PC-3 (cell line): ENCODE measurements at regions not wholly inside any gene's neighbourhood (a gene's known extent, or its start where the extent isn't known, plus 50 kb on each side); places are given as distances from the start of the nearest gene placed in this dataset.

ENCODE experiments used
- EZH2 ChIP-seq: fragments of 300-600 bp; sonication (generic); IDR thresholded peaks from one replicate; pipeline ENCODE4 v1.6.1; 2017; ENCODE audit warnings: antibody characterized with exemption, mild to moderate bottlenecking, low read length; ENCODE audit not compliant: unreplicated experiment
- EZH2phosphoT487 ChIP-seq: fragments of 300-600 bp; sonication (generic); IDR thresholded peaks from 2 replicates; pipeline ENCODE4 v1.6.1; 2018; ENCODE audit warnings: mild to moderate bottlenecking, antibody characterized with exemption, low read length, borderline replicate concordance
- TF ChIP-seq, protein P1 (sequence below): fragments of 300-600 bp; sonication (generic); conservative IDR thresholded peaks from 2 replicates; pipeline ENCODE4 v1.5.1; 2017; ENCODE audit warnings: antibody characterized with exemption, low read depth, mild to moderate bottlenecking, low read length

DNA sequence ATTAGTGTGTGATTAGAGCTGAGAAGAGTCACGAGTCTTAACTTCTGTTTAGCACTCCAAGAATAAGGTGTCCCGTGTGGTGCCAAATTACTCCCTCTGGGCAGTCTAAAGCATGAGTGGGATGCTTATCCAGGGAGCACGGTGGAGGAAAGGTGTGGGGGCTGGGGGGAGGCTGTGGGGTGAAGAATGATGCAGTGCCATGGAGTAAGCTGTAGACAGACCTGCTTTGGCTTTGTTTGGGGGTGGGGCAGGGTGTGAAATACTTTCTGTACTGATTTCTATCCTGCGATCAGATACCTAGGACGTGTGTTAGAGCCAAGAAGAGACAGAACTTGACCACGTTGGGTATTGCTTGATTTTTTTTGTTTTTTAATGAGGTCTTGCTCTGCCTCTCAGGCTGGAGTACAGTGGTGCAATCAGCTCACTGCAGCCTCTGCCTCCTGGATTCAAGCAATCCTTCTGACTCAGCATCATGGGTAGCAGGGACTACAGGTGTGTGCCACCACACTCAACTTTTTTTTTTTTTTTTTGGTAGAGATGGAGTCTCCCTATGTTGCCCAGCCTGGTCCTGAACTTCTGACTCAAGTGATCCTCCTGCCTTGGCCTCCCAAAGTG lies 232.8 kb downstream of the MAN2A1 start:
- TF ChIP-seq, protein P1, sequence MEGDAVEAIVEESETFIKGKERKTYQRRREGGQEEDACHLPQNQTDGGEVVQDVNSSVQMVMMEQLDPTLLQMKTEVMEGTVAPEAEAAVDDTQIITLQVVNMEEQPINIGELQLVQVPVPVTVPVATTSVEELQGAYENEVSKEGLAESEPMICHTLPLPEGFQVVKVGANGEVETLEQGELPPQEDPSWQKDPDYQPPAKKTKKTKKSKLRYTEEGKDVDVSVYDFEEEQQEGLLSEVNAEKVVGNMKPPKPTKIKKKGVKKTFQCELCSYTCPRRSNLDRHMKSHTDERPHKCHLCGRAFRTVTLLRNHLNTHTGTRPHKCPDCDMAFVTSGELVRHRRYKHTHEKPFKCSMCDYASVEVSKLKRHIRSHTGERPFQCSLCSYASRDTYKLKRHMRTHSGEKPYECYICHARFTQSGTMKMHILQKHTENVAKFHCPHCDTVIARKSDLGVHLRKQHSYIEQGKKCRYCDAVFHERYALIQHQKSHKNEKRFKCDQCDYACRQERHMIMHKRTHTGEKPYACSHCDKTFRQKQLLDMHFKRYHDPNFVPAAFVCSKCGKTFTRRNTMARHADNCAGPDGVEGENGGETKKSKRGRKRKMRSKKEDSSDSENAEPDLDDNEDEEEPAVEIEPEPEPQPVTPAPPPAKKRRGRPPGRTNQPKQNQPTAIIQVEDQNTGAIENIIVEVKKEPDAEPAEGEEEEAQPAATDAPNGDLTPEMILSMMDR = no peak
- no peak for TF ChIP-seq EZH2phosphoT487
- TF ChIP-seq EZH2 = no peak
